ENCODE measurements at regions not wholly inside any gene's neighbourhood (a gene's known extent, or its start where the extent isn't known, plus 50 kb on each side); places are given as distances from the start of the nearest gene placed in this dataset.

- no peak for DNase-seq (ENCODE audit: low read depth)
- no peak overlapping the region for H3K4me3 ChIP-seq (ENCODE audit: low read depth, low read length)
These were observed 323.4 kb upstream of the CAMK1G start for GRCh38 chr1:209260136-209260535.

- H3K4me3 ChIP-seq (ENCODE audit: low read depth, low read length) = no peak overlapping the region
- DNase-seq (ENCODE audit: low read depth) = no peak
These were observed 320.9 kb upstream of the CAMK1G start for GRCh38 chr1:209262631-209263030.

- no peak overlapping the region for H3K4me3 ChIP-seq (ENCODE audit: low read depth, low read length)
- no peak for DNase-seq (ENCODE audit: low read depth)
These were observed 318.2 kb upstream of the CAMK1G start for GRCh38 chr1:209265301-209265700.

- no peak overlapping the region for H3K4me3 ChIP-seq (ENCODE audit: low read depth, low read length)
- no peak for DNase-seq (ENCODE audit: low read depth)
These were observed 316.8 kb upstream of the CAMK1G start for GRCh38 chr1:209266590-209267205.

DNA sequence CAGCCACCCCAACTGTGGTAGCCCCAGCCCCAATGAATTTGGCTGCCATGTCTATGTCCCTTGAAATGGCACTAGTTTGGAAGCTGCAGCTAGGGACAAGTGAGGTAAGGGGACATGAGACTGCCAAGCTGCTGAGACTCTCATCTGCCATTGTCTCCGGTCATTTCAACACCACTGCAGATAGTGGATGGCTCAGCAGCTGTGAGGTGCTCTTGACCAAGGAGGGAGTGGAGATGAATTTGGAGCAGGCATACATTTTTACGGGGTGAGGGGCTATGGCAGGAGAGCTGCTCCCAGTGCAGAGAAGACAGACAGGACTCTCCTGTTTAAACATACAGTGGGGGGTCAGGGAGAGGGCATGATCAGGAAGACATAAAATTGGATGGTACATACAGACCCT lies 315.5 kb upstream of the CAMK1G start:
- no peak for DNase-seq (ENCODE audit: low read depth)
- H3K4me3 ChIP-seq (ENCODE audit: low read depth, low read length) = no peak overlapping the region

DNA sequence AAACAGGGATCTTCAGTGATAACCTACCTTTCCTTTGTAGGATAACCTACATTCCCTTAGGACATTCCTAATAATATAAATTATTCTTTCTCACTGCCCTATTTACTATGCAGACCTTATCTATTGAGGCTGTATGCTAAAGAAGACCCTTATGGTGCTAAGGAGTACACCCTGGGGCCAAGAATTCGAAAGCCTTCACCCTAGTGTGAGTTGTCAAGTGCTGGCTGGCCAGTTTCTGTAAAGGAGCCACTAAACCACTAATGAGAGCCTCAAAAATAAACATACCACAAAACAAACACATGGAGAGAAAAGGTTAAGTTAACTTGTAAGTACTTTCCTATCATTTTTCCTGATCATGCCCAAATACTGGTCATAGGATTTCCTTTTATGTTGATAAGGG lies 315.0 kb upstream of the CAMK1G start:
- H3K4me3 ChIP-seq (ENCODE audit: low read depth, low read length) = no peak overlapping the region
- no peak for DNase-seq (ENCODE audit: low read depth)

- no peak for DNase-seq (ENCODE audit: low read depth)
These were observed 307.2 kb upstream of the CAMK1G start for GRCh38 chr1:209276321-209276720.

DNA sequence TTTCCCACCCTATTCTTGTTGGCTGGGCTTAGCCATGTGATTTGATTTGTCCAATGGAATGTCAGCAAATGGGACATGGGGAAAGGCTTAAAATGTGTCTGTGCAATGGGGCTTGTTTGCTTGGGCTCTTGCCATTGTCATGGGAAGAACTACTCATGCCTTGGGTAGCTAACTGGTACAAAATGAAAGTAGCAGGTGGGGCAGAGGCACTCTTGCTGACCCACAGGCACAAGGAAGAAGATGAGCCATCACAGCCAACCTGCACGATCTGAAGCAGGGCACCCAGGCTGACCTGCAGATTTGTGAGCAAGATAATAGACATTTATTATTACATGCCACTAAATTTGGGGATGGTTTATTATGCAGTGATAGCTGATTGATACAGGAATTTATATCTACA lies 305.9 kb upstream of the CAMK1G start:
- H3K4me3 ChIP-seq (ENCODE audit: low read depth, low read length) = no peak overlapping the region
- no peak for DNase-seq (ENCODE audit: low read depth)

More at GRCh38 chr1:209276321-209276720, 307.2 kb upstream of the CAMK1G start:
- no peak overlapping the region for H3K4me3 ChIP-seq (ENCODE audit: low read depth, low read length)

GRCh38 chr1:209291715-209292114 lies 291.8 kb upstream of the CAMK1G start:
- DNase-seq (ENCODE audit: low read depth) = no peak
- no peak overlapping the region for H3K4me3 ChIP-seq (ENCODE audit: low read depth, low read length)

GRCh38 chr1:209302779-209303568 lies 280.5 kb upstream of the CAMK1G start:
- H3K4me3 ChIP-seq (ENCODE audit: low read depth, low read length) = no peak overlapping the region
- no peak for DNase-seq (ENCODE audit: low read depth)

DNA sequence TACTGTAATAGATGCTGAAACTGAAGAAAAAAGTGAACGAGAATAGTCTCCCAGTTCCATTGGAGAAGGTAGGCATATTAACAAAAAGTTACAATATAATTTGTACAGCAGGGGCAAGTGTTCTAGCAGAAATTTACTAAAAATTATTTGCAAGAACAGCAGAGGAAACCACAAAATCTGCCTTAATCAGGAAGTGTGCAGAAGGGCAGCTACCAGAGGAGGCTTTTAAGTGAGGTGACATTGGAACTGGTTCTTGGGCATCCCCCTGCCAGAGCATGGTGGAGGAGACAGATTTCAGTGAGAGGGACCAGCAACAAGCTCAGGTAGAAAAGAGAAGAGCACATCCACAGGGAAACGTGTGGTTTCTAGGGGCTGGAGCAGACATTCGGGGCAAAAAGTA lies 279.3 kb upstream of the CAMK1G start:
- H3K4me3 ChIP-seq (ENCODE audit: low read depth, low read length) = no peak overlapping the region
- no peak for DNase-seq (ENCODE audit: low read depth)

GRCh38 chr1:209305221-209305954 lies 278.1 kb upstream of the CAMK1G start:
- DNase-seq (ENCODE audit: low read depth) = no peak
- H3K4me3 ChIP-seq (ENCODE audit: low read depth, low read length) = no peak overlapping the region

DNA sequence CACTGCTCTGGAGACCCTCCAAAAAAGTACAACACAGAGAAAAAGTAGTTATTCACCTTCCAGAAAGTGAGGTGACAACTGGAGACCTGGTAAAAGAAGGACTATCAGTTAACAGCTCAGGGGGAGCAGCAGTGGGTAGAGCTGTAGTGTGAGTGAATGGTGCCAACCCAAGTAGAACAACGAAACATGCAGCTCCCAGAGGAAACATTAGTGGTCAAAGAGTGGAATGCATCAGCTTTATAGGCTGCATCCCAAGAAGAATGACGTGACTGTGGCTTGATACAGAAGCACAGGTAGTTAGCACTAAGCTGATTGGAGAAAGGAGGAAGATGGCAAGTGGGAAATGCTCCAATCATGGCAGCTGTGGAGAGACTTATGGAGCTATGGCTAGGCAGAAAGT lies 275.7 kb upstream of the CAMK1G start:
- no peak for DNase-seq (ENCODE audit: low read depth)
- H3K4me3 ChIP-seq (ENCODE audit: low read depth, low read length) = no peak overlapping the region

DNA sequence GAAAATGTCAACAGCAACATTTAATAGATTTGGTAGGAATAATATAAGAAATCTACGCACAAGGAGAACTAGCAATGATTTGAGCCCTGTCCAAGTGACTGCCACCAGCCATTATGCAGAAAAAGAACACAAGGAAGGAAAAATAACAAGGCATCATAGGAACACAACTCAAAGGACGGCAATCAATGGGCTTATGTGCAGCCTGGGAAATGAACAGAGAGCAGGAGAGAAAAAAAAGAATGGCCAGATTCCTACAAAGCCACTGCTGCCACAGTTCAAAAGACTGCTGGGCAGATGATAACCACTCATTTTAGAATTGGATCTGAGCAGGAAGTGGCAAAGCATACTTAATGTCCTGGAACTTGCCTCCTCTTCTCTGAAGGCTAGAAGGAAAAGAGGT lies 274.3 kb upstream of the CAMK1G start:
- H3K4me3 ChIP-seq (ENCODE audit: low read depth, low read length) = no peak overlapping the region
- no peak for DNase-seq (ENCODE audit: low read depth)

DNA sequence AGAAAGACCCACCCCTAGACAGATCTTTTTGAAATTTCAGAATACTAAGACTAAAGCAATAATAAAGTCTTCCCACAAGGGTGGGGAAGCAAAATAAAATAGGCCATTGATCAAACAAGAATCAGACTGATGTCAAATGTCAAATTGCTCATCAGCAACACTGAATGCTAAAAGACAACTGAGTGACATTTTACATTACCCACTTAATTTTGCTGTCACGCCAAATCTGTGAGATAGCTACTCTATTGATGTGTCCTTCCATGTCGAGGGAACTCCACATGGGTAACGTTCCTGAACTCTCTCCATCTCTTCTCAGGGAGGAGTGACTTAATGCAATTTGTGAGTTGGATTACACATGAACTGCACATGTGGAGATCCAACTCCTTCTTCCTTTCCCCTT lies 271.7 kb upstream of the CAMK1G start:
- H3K4me3 ChIP-seq (ENCODE audit: low read depth, low read length) = no peak overlapping the region
- DNase-seq (ENCODE audit: low read depth) = no peak

DNA sequence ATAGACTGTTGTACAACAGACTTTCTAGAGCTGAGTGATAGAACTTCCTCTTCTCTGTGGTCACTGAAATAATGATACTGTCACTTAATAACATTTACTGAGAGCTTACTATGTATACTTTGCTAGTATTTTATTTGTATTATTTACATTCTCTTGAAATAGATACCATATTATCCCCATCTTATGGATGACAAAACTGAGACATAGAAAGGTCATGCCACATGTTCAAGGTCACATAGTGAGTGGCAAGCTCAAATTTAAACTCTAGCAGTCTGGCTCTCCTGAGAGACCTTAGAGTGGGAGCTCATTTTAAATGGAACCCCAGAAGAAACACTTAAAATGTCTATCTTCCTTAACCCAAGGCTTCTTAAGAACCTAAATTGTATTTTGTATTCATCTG lies 266.6 kb upstream of the CAMK1G start:
- no peak overlapping the region for H3K4me3 ChIP-seq (ENCODE audit: low read depth, low read length)
- DNase-seq (ENCODE audit: low read depth) = no peak

GRCh38 chr1:209318181-209319056 lies 265.1 kb upstream of the CAMK1G start:
- no peak overlapping the region for H3K4me3 ChIP-seq (ENCODE audit: low read depth, low read length)

DNA sequence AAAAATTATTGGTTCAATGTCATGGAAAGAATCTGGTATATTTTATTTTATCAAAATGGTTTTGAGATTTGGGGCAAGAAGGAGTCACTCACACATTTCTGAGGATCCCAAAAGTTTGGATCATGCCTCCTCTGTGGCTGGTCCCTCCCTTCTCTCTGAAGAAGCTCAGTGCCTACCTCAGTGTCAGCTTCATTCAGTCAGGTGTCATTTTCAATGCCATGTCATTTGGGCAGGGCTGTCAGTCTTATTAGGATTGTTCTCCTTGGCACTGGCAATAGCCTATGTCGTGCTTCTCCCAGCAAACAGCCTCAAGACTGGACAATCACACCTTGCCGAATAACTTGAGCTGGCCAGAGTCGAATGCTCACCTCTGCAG lies 264.5 kb upstream of the CAMK1G start:
- no peak overlapping the region for H3K4me3 ChIP-seq (ENCODE audit: low read depth, low read length)

More at GRCh38 chr1:209318181-209319056, 265.1 kb upstream of the CAMK1G start:
- DNase-seq (ENCODE audit: low read depth) = no peak

DNA sequence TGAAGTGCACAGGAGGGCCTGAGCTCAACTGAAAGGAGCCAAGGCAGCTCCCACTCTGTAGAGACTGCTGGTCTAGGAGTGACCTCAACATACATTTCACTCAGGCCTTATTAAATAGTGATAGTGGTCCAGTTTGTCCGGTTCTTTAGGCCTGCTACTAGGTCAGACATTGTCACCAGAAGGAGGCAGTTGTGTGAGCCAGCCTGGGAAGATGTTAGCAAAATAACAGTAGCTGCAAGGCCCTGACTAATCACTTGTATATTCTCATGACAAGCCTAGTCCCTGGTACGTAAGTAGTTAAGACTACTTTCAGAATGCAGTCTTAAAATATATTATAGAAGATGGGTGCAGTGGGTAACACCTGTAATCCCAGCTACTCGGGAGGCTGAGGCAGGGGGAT lies 264.0 kb upstream of the CAMK1G start:
- H3K4me3 ChIP-seq (ENCODE audit: low read depth, low read length) = no peak overlapping the region
- no peak for DNase-seq (ENCODE audit: low read depth)

More for the DNA sequence above, 264.5 kb upstream of the CAMK1G start:
- DNase-seq (ENCODE audit: low read depth) = no peak

- H3K4me3 ChIP-seq (ENCODE audit: low read depth, low read length) = no peak overlapping the region
- DNase-seq (ENCODE audit: low read depth) = no peak
These were observed 259.8 kb upstream of the CAMK1G start for GRCh38 chr1:209323743-209324142.
